H1 (cell line): ENCODE measurements at regions not wholly inside any gene's neighbourhood (a gene's known extent, or its start where the extent isn't known, plus 50 kb on each side); places are given as distances from the start of the nearest gene placed in this dataset.

Experiments used
- CHD2 ChIP-seq: IDR thresholded peaks from 2 replicates; pipeline ENCODE4 v1.6.1; 2012; ENCODE audit warnings: low read length, improper control_type of control experiment
- EZH2 ChIP-seq: fragments of 200-600 bp; sonication (generic); IDR thresholded peaks from 2 replicates; pipeline ENCODE4 v1.7.1; 2012; ENCODE audit warnings: low read depth, mild to moderate bottlenecking, moderate library complexity, low read length, inconsistent platforms; ENCODE audit not compliant: severe bottlenecking
- POLR2A ChIP-seq, 2 experiments: IDR thresholded peaks; 1 replicate in 1 of 2; 2 replicates in 1 of 2; pipeline ENCODE4 v1.6.1; 2011; ENCODE audit warnings: low read depth in 2 of 2, low read length in 2 of 2, mild to moderate bottlenecking in 2 of 2; ENCODE audit errors: control extremely low read depth in 1 of 2
- TAF1 ChIP-seq: IDR thresholded peaks from 2 replicates; pipeline ENCODE4 v1.6.1; 2011; ENCODE audit warnings: mild to moderate bottlenecking, low read depth, low read length
- TCF12 ChIP-seq: IDR thresholded peaks from 2 replicates; pipeline ENCODE4 v1.6.1; 2011; ENCODE audit warnings: low read depth, mild to moderate bottlenecking, low read length
- TF ChIP-seq, protein P1 (sequence below), 3 experiments: IDR thresholded peaks; 1 replicate in 2 of 3; 2 replicates in 1 of 3; pipeline versions ENCODE4 v1.5.1 to v1.6.1; 2011; ENCODE audit warnings: low read length in 3 of 3, mild to moderate bottlenecking in 3 of 3, inconsistent platforms in 2 of 3, low read depth in 1 of 3, moderate library complexity in 1 of 3; ENCODE audit not compliant: insufficient read depth in 1 of 3; ENCODE audit errors: control extremely low read depth in 1 of 3
- TF ChIP-seq, protein P2 (sequence below): IDR thresholded peaks from 2 replicates; pipeline ENCODE4 v1.6.1; 2011; ENCODE audit warnings: low read depth, mild to moderate bottlenecking, low read length; ENCODE audit not compliant: insufficient read depth

DNA sequence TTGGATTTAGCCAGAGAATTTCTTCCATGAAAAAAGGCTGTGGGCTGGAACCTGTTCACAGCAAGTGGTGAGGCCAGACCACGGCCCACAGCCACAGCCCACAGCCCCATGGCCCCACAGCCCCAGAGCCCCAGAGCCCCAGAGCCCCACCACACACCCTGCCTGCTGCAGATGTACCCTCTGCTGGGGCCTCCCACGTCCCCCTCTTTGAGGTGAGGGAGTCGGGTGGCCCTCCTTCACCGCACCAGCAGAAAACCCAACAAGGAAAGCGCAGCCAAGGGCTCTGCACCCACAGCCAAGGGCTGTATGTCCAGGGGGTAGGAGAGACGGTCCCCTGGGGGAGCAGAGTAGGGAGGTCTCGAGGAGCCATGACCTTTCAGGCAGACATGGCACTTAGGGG, 327.5 kb upstream of the DIO3 start:
- TF ChIP-seq, protein P1, sequence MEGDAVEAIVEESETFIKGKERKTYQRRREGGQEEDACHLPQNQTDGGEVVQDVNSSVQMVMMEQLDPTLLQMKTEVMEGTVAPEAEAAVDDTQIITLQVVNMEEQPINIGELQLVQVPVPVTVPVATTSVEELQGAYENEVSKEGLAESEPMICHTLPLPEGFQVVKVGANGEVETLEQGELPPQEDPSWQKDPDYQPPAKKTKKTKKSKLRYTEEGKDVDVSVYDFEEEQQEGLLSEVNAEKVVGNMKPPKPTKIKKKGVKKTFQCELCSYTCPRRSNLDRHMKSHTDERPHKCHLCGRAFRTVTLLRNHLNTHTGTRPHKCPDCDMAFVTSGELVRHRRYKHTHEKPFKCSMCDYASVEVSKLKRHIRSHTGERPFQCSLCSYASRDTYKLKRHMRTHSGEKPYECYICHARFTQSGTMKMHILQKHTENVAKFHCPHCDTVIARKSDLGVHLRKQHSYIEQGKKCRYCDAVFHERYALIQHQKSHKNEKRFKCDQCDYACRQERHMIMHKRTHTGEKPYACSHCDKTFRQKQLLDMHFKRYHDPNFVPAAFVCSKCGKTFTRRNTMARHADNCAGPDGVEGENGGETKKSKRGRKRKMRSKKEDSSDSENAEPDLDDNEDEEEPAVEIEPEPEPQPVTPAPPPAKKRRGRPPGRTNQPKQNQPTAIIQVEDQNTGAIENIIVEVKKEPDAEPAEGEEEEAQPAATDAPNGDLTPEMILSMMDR (IDR thresholded peaks at IDR 0.05; ENCODE audit: control extremely low read depth in 1 of 3, insufficient read depth in 1 of 3, low read depth in 1 of 3, low read length in 3 of 3) = no peak
- TF ChIP-seq TCF12 = no peak
- no peak for TF ChIP-seq POLR2A (IDR thresholded peaks at IDR 0.05; ENCODE audit: control extremely low read depth in 1 of 2, low read depth in 2 of 2, low read length in 2 of 2)
- no peak for TF ChIP-seq TAF1
- no peak for TF ChIP-seq CHD2
- no peak for TF ChIP-seq EZH2
- TF ChIP-seq, protein P2, sequence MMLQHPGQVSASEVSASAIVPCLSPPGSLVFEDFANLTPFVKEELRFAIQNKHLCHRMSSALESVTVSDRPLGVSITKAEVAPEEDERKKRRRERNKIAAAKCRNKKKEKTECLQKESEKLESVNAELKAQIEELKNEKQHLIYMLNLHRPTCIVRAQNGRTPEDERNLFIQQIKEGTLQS = no peak
